RWPE2 (cell line): ENCODE measurements at regions not wholly inside any gene's neighbourhood (a gene's known extent, or its start where the extent isn't known, plus 50 kb on each side); places are given as distances from the start of the nearest gene placed in this dataset.

ENCODE experiments used
- ATAC-seq: fragments of 200-7000 bp; cut with Tn5 transposase; 3 replicates; pipeline ENCODE4 v1.9.1; 2021; ENCODE audit warnings: low read depth
- DNase-seq: peaks from one replicate; pipeline ENCODE4 v3.0.0-alpha.2; 2020; ENCODE audit warnings: low spot score
- H3K27ac ChIP-seq: fragments of 450-650 bp; 2 replicates; pipeline ENCODE4 v1.5.1; 2017; ENCODE audit warnings: mild to moderate bottlenecking; ENCODE audit not compliant: poor library complexity, severe bottlenecking
- H3K27me3 ChIP-seq: fragments of 250-450 bp; sonication (Bioruptor Pico); 2 replicates; pipeline ENCODE4 v1.5.1; 2021; ENCODE audit warnings: mild to moderate bottlenecking, moderate library complexity; ENCODE audit not compliant: insufficient read depth, poor library complexity, severe bottlenecking
- H3K36me3 ChIP-seq: fragments of 250-450 bp; sonication (Bioruptor Pico); 2 replicates; pipeline ENCODE4 v1.5.1; 2020; ENCODE audit warnings: low read depth, mild to moderate bottlenecking, moderate library complexity
- H3K4me1 ChIP-seq: fragments of 250-450 bp; sonication (Bioruptor Pico); 2 replicates; pipeline ENCODE4 v1.5.1; 2021; ENCODE audit warnings: mild to moderate bottlenecking, moderate library complexity; ENCODE audit not compliant: insufficient read depth, poor library complexity, severe bottlenecking
- H3K4me3 ChIP-seq: fragments of 250-450 bp; sonication (Bioruptor Pico); 2 replicates; pipeline ENCODE4 v1.5.1; 2021; ENCODE audit warnings: mild to moderate bottlenecking, moderate library complexity; ENCODE audit not compliant: severe bottlenecking
- H3K9me3 ChIP-seq: fragments of 250-450 bp; sonication (Bioruptor Pico); 2 replicates; pipeline ENCODE4 v1.5.1; 2021; ENCODE audit warnings: mild to moderate bottlenecking, moderate library complexity; ENCODE audit not compliant: severe bottlenecking
- CTCF ChIP-seq: fragments of 450-650 bp; IDR thresholded peaks from one replicate; pipeline ENCODE4 v1.5.1; 2017; ENCODE audit warnings: mild to moderate bottlenecking, moderate library complexity; ENCODE audit not compliant: poor library complexity, severe bottlenecking

DNA sequence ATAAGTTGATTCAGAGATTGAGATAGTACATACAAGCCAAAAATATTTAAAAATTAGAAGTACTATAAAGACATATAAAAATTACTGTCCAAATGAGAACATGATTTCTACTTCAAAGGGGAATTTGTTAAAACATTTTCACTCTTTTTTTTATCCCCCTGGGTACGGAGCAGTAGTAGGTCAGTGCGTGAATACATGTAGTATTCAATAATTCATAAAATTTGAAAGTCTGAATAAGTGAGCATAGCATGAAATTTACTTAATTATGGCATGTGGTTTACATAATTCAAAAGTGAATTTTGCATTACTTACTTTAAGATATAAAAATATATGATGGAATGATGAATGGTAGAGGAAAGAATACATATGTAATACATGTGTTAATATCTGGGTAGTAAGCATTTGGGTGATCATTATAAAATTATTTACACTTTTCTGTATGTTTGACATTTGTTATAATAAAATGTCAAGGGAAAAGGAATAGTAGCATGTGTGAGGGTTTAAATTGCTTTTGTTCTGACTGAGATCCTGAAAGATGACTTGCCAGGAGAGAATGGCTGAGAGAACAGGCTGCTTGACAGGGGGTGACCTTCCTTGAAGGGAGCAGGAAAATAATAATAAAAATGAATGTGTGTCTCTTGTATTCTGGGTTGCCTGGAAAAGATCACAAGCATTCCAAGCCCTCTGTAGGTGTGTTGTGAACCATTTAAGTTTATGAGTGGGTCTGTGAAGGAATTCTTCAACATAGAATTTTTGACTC lies 1178.8 kb downstream of the ZPLD1 start:
- H3K27me3 ChIP-seq = no peaks in the 10 kb centered on the region
- no peak for TF ChIP-seq CTCF
- no peaks in the 10 kb centered on the region for H3K9me3 ChIP-seq
- H3K36me3 ChIP-seq = no peaks in the 10 kb centered on the region
- ATAC-seq = no peak
- H3K4me3 ChIP-seq = no peak overlapping the region
- no peak for DNase-seq
- H3K4me1 ChIP-seq = no peaks in the 10 kb centered on the region
- H3K27ac ChIP-seq = no peak overlapping the region

GRCh38 chr3:103614719-103615118 lies 1179.9 kb downstream of the ZPLD1 start:
- Histone ChIP-seq H3K4me3 (no peak overlapping the region), H3K9me3 (no peaks in the 10 kb centered on the region), H3K36me3 (no peaks in the 10 kb centered on the region), H3K4me1 (no peaks in the 10 kb centered on the region), H3K27me3 (no peaks in the 10 kb centered on the region), H3K27ac (no peak overlapping the region)
- TF ChIP-seq CTCF = no peak
- DNase-seq (no peak), ATAC-seq (no peak)

GRCh38 chr3:103617961-103618360 lies 1183.1 kb downstream of the ZPLD1 start:
- H3K36me3 ChIP-seq = no peaks in the 10 kb centered on the region
- H3K27me3 ChIP-seq = no peaks in the 10 kb centered on the region
- ATAC-seq = no peak
- DNase-seq = no peak
- H3K9me3 ChIP-seq = no peaks in the 10 kb centered on the region
- no peak overlapping the region for H3K4me3 ChIP-seq
- TF ChIP-seq CTCF = no peak
- H3K27ac ChIP-seq = no peak overlapping the region
- H3K4me1 ChIP-seq = no peaks in the 10 kb centered on the region

DNA sequence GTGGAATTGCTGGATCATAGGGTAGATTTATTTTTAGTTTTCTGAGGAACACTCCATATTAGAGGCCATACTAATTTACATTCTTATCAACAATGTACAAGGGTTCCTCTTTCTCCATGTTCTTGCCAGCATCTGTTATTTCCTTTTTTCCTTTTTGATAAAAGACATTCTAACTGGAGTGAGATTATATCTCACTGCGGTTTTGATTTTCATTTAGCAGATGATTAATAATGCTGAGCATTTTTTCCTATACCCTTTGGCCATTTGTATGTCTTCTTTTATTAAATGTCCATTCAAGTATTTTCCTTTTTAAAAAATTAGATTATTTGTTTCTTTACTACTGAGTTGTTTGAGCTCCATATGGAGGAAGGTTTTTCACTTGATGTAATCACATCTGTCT lies 1189.5 kb downstream of the ZPLD1 start:
- no peaks in the 10 kb centered on the region for H3K4me1 ChIP-seq
- DNase-seq = no peak
- no peak for ATAC-seq
- H3K36me3 ChIP-seq = no peaks in the 10 kb centered on the region
- H3K9me3 ChIP-seq = no peaks in the 10 kb centered on the region
- no peak for TF ChIP-seq CTCF
- no peaks in the 10 kb centered on the region for H3K27me3 ChIP-seq
- H3K27ac ChIP-seq = no peak overlapping the region
- no peak overlapping the region for H3K4me3 ChIP-seq

DNA sequence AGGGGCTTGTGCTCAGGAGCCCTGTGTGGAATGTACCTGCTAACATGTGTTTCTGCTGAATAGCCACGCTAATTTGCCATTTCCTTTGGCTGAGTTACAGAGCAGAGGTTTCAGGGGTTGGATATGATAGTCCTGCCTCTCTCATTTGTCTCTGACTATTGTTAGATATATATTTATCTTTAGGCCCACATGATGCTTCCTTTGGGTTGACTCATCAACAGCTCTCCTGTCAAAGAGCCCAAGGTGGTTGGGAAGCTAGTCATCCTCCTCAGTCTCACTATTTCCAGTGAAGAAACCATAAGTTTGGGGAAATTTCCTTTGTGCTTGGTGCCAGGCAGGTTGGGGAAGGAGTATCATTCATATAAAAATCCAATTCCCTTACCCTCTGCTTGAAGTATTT lies 1194.6 kb downstream of the ZPLD1 start:
- H3K27ac ChIP-seq = no peak overlapping the region
- H3K27me3 ChIP-seq = no peaks in the 10 kb centered on the region
- no peak overlapping the region for H3K4me3 ChIP-seq
- no peak for TF ChIP-seq CTCF
- H3K9me3 ChIP-seq = no peaks in the 10 kb centered on the region
- no peak for ATAC-seq
- no peak for DNase-seq
- H3K4me1 ChIP-seq = no peaks in the 10 kb centered on the region
- H3K36me3 ChIP-seq = no peaks in the 10 kb centered on the region
